ENCODE measurements at regions not wholly inside any gene's neighbourhood (a gene's known extent, or its start where the extent isn't known, plus 50 kb on each side); places are given as distances from the start of the nearest gene placed in this dataset.
"Not testable (repeated sequence)": the region's sequence is repeated elsewhere in the genome, so short reads cannot be mapped to it uniquely, and the experiment has no call there.

- TF ChIP-seq CTCF (conservative IDR thresholded peaks at IDR 0.05; ENCODE audit: control insufficient read depth, insufficient read depth, low read depth, low read length) = no peak
- no peak for DNase-seq (ENCODE audit: low read depth)
- H3K4me3 ChIP-seq (ENCODE audit: control insufficient read depth, low read depth, low read length) = no peak overlapping the region
Measured at GRCh38 chrX:93468075-93468474, 205.3 kb downstream of the NAP1L3 start.

GRCh38 chrX:93466383-93466782, 207.0 kb downstream of the NAP1L3 start:
- no peak for DNase-seq (ENCODE audit: low read depth)
- TF ChIP-seq CTCF (conservative IDR thresholded peaks at IDR 0.05; ENCODE audit: control insufficient read depth, insufficient read depth, low read depth, low read length) = no peak
- no peak overlapping the region for H3K4me3 ChIP-seq (ENCODE audit: control insufficient read depth, low read depth, low read length)

GRCh38 chrX:93461060-93461459, 212.3 kb downstream of the NAP1L3 start:
- H3K4me3 ChIP-seq (ENCODE audit: control insufficient read depth, low read depth, low read length) = no peak overlapping the region
- TF ChIP-seq CTCF (conservative IDR thresholded peaks at IDR 0.05; ENCODE audit: control insufficient read depth, insufficient read depth, low read depth, low read length) = no peak
- DNase-seq (ENCODE audit: low read depth) = no peak

- no peak for DNase-seq (ENCODE audit: low read depth)
Measured at GRCh38 chrX:93454509-93454908, 218.9 kb downstream of the NAP1L3 start.

GRCh38 chrX:93434721-93435120, 238.7 kb downstream of the NAP1L3 start:
- H3K4me3 ChIP-seq (ENCODE audit: control insufficient read depth, low read depth, low read length); DNase-seq (ENCODE audit: low read depth): not testable (repeated sequence)

More at GRCh38 chrX:93454509-93454908, 218.9 kb downstream of the NAP1L3 start:
- no peak overlapping the region for H3K4me3 ChIP-seq (ENCODE audit: control insufficient read depth, low read depth, low read length)
- TF ChIP-seq CTCF (conservative IDR thresholded peaks at IDR 0.05; ENCODE audit: control insufficient read depth, insufficient read depth, low read depth, low read length) = no peak

- DNase-seq (ENCODE audit: low read depth) = no peak
- no peak overlapping the region for H3K4me3 ChIP-seq (ENCODE audit: control insufficient read depth, low read depth, low read length)
- no peak for TF ChIP-seq CTCF (conservative IDR thresholded peaks at IDR 0.05; ENCODE audit: control insufficient read depth, insufficient read depth, low read depth, low read length)
Measured at GRCh38 chrX:93428497-93428896, 244.9 kb downstream of the NAP1L3 start.

GRCh38 chrX:93422693-93423092, 250.7 kb downstream of the NAP1L3 start:
- peak; percentile 14 for DNase-seq (ENCODE audit: low read depth)
- peak; percentile 48 for TF ChIP-seq CTCF (conservative IDR thresholded peaks at IDR 0.05; ENCODE audit: control insufficient read depth, insufficient read depth, low read depth, low read length)
- H3K4me3 ChIP-seq (ENCODE audit: control insufficient read depth, low read depth, low read length) = no peak overlapping the region

Data from fibroblast of mammary gland (primary cell).